Muscle layer of duodenum (tissue), 2 donors: ENCODE measurements at regions not wholly inside any gene's neighbourhood (a gene's known extent, or its start where the extent isn't known, plus 50 kb on each side); places are given as distances from the start of the nearest gene placed in this dataset.

Source experiments
- H3K27ac ChIP-seq: one replicate; pipeline ENCODE4 v1.7.0; 2013; ENCODE audit warnings: mild to moderate bottlenecking, low read length
- H3K27me3 ChIP-seq: one replicate; pipeline ENCODE4 v1.7.0; 2013; ENCODE audit warnings: low read depth, mild to moderate bottlenecking, control low read depth, low read length
- H3K36me3 ChIP-seq, 2 donors: one replicate each; pipeline ENCODE4 v1.7.0; 2013; ENCODE audit warnings: low read length in 2 of 2, control low read depth in 1 of 2, mild to moderate bottlenecking in 1 of 2; ENCODE audit not compliant: insufficient read depth in 2 of 2, control insufficient read depth in 1 of 2
- H3K4me1 ChIP-seq, 2 donors: one replicate each; pipeline ENCODE4 v1.7.0; 2013; ENCODE audit warnings: low read length in 2 of 2, mild to moderate bottlenecking in 2 of 2, control low read depth in 1 of 2, moderate library complexity in 1 of 2; ENCODE audit not compliant: insufficient read depth in 2 of 2, control insufficient read depth in 1 of 2
- H3K4me3 ChIP-seq, 2 donors: one replicate each; pipeline ENCODE4 v1.7.0; 2013; ENCODE audit warnings: low read length in 2 of 2, low read depth in 1 of 2, mild to moderate bottlenecking in 1 of 2
- H3K9me3 ChIP-seq, 2 donors: one replicate each; pipeline ENCODE4 v1.7.0; 2013; ENCODE audit warnings: low read length in 2 of 2, control low read depth in 1 of 2, mild to moderate bottlenecking in 1 of 2; ENCODE audit not compliant: control insufficient read depth in 1 of 2
- donor health status: healthy.

DNA sequence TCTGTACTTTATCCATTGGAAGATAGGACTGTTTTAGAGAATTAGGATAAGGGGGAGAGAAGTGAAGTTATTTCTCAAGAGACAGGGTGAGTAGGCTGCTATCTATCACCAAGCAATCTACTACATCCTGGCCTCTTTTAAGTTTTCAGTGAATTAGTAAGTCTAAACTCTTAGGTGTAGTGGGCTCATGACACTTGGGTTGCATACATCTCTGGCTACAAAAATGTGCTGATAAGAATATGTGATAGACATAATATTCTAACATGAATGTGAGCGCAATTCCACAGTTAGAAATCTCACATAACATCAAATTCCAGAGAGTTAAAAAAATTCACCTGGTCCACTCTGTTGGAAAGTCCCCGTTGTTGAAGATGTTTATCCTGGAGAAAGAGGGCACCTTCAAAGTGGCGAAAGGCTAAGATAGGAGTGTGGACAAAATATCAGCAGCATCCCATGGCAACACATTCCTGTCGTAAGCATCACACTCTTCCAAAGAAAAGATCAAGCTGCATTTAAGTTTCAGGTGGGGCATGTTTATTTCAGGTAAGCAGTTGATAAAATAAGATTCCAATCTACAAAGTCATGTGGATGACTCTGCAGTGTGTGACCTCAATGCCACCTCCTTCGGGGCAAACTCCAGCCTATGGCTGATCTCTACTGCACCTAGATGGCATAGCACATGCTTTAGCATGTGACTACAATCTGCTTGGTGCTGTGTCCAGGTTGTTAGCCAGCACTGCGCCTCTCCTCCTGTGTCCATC is 111.7 kb upstream of the NEDD9 start:
- Histone ChIP-seq H3K27me3 (no peaks in the 10 kb centered on the region), H3K27ac (no peak overlapping the region), H3K9me3 (peaks cover 0 to 3% of the 10 kb centered on the region in 2 donors), H3K4me3 (no peak overlapping the region), H3K36me3 (no peaks in the 10 kb centered on the region), H3K4me1 (no peaks in the 10 kb centered on the region)

DNA sequence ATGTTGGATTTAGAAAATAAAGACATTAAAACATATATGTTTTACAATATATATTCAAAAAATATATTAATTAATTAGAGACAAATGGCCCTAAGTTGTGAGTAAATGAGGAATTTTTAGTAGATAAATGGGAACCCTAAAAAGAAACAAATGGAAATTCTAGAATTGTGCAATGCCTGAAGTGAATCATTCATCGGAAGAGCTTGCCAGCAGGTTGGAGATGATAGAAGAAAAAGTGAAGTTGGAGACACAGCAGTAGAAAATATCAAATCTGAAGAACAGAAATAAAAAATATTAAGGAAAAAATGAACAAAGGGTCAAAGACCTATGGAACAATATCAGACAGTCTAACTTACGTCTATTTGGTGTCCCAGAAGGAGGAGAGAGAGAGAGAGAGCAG is 109.4 kb upstream of the NEDD9 start:
- no peak overlapping the region for H3K27ac ChIP-seq
- H3K4me3 ChIP-seq = no peak overlapping the region
- H3K36me3 ChIP-seq = no peaks in the 10 kb centered on the region
- peaks cover 0 to 3% of the 10 kb centered on the region in 2 donors for H3K9me3 ChIP-seq
- no peaks in the 10 kb centered on the region for H3K4me1 ChIP-seq
- H3K27me3 ChIP-seq = no peaks in the 10 kb centered on the region

DNA sequence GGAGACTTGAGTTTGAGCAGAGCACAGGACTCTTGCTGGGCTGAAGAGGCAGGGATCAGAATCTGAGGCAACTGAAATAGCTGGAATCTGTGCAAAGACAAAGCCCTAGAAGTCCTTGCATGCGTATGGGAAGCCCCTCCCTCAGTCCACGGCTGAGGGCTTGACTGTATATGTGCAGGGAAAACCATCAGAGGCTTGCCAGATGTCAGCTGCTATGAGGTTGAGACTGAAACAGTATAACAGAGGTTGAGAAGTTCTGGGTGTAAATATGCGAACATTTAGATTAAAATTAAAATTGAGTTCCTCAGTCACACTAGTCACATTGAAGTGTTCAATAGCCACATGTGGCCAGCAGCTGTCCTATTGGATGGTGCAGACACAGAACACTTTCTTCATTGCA is 108.8 kb upstream of the NEDD9 start:
- H3K9me3 ChIP-seq = peaks cover 0 to 3% of the 10 kb centered on the region in 2 donors
- H3K27me3 ChIP-seq = no peaks in the 10 kb centered on the region
- H3K4me3 ChIP-seq = no peak overlapping the region
- no peaks in the 10 kb centered on the region for H3K36me3 ChIP-seq
- no peaks in the 10 kb centered on the region for H3K4me1 ChIP-seq
- no peak overlapping the region for H3K27ac ChIP-seq

- Histone ChIP-seq H3K36me3 (no peaks in the 10 kb centered on the region), H3K27ac (no peak overlapping the region), H3K27me3 (no peaks in the 10 kb centered on the region), H3K4me1 (no peaks in the 10 kb centered on the region), H3K9me3 (peaks cover 0 to 3% of the 10 kb centered on the region in 2 donors), H3K4me3 (no peak overlapping the region)
These were observed 106.9 kb upstream of the NEDD9 start for GRCh38 chr6:11339380-11339779.

DNA sequence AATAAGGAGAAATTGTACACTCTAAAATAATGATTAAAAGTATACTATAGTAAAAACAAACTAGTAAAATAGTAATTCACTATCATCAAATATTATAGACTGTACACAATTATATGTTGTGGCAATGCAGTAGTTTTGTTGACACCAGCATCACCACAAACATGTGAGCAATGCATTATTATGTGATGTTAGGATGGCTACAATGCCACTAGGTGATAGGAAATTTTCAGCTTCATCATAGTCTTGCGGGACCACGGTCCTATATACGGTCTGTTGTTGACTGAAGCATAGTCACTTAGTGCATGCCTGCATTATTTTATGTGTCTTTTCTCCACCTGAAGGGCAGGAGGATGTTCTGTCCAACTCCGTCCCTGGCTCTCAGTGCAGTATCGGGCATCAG is 104.8 kb upstream of the NEDD9 start:
- H3K27ac ChIP-seq = no peak overlapping the region
- H3K4me1 ChIP-seq = no peaks in the 10 kb centered on the region
- H3K36me3 ChIP-seq = no peaks in the 10 kb centered on the region
- no peaks in the 10 kb centered on the region for H3K27me3 ChIP-seq
- H3K4me3 ChIP-seq = no peak overlapping the region
- H3K9me3 ChIP-seq = peaks cover 0 to 3% of the 10 kb centered on the region in 2 donors

- H3K36me3 ChIP-seq = no peaks in the 10 kb centered on the region
- H3K27ac ChIP-seq = no peak overlapping the region
- H3K4me1 ChIP-seq = no peaks in the 10 kb centered on the region
- H3K9me3 ChIP-seq = no peaks in the 10 kb centered on the region
- no peak overlapping the region for H3K4me3 ChIP-seq
- no peaks in the 10 kb centered on the region for H3K27me3 ChIP-seq
These were observed 103.4 kb upstream of the NEDD9 start for GRCh38 chr6:11335826-11336225.

GRCh38 chr6:11333132-11333849 is 100.8 kb upstream of the NEDD9 start:
- Histone ChIP-seq H3K4me3 (no peak overlapping the region), H3K36me3 (no peaks in the 10 kb centered on the region), H3K27me3 (no peaks in the 10 kb centered on the region), H3K9me3 (no peaks in the 10 kb centered on the region), H3K27ac (no peak overlapping the region), H3K4me1 (no peaks in the 10 kb centered on the region)

- Histone ChIP-seq H3K4me1 (no peaks in the 10 kb centered on the region), H3K36me3 (no peaks in the 10 kb centered on the region), H3K4me3 (no peak overlapping the region), H3K27me3 (no peaks in the 10 kb centered on the region), H3K27ac (no peak overlapping the region), H3K9me3 (no peaks in the 10 kb centered on the region)
These were observed 100.0 kb upstream of the NEDD9 start for GRCh38 chr6:11332463-11332862.

DNA sequence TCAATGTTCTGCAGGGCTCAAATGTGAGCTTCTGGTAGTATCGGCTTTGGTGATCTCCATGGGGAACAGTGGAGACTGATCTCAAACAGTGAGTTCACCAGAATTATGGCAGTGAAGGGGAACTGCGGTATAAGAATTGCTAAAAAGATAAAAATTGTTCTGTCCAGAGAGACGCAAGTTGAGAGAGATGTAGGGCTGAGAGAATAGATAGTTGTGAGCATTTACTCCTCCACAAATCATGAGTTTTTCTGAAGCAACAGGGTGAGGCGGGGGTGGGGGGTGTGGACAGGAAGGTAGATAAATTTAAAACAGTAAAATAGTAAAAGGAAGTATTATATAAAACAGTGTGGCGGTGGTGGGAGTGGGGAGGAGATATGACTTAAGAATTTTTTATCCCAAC is 98.6 kb upstream of the NEDD9 start:
- no peak overlapping the region for H3K4me3 ChIP-seq
- H3K9me3 ChIP-seq = no peaks in the 10 kb centered on the region
- no peaks in the 10 kb centered on the region for H3K27me3 ChIP-seq
- H3K36me3 ChIP-seq = no peaks in the 10 kb centered on the region
- H3K27ac ChIP-seq = peak overlapping the region; percentile 25
- H3K4me1 ChIP-seq = no peaks in the 10 kb centered on the region

DNA sequence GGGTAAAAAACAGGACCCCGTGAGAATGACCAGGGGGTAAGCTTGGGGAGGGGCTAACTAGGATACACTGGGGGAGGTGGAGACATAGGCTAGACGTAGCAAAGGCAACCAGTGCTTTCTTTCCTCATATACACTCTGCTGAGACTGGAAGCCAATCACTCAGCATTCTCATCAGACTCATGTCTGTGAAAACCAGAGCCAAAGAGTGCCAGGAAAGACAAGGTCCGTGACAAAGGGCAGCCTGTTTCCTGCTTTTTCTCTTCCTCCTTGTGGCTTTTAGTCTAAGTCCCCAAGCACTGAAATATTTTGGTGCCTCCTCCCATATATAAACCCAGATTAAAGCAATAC is 97.9 kb upstream of the NEDD9 start:
- H3K36me3 ChIP-seq = no peaks in the 10 kb centered on the region
- H3K27me3 ChIP-seq = no peaks in the 10 kb centered on the region
- H3K9me3 ChIP-seq = no peaks in the 10 kb centered on the region
- H3K4me3 ChIP-seq = no peak overlapping the region
- H3K4me1 ChIP-seq = no peaks in the 10 kb centered on the region
- H3K27ac ChIP-seq = no peak overlapping the region

DNA sequence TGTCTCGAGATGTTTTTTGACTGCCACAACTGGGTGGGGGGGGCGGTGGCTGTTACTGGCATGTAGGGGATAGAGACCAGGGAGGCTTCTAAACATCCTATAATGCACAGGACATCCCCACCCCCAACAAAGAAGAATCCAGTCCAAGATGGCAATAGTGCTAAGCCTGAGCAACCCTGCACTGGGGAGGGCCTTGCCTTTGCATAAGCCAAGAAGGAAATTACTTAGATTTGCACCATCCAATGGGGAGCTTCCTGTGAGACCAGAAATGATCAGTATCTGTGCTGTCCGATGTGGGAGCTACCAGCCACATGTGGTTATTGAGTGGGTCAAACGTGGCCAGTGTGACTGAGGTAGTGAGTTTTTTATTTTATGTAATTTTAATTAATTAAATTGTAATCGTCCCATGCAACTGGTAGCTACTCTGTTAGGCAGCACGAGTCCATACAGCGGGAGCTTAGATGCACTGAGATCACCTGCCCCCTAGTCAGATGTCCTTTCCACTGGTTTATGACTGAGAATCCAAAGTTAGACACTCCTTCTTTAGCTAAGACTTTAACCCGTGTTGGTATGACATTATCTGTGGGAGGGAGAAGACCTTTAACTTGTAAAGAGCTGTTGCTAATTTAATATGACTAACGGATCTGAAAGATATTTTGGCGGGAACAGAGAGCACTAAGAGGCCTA is 97.4 kb upstream of the NEDD9 start:
- Histone ChIP-seq H3K27me3 (no peaks in the 10 kb centered on the region), H3K27ac (no peak overlapping the region), H3K9me3 (no peaks in the 10 kb centered on the region), H3K36me3 (no peaks in the 10 kb centered on the region), H3K4me1 (no peaks in the 10 kb centered on the region), H3K4me3 (no peak overlapping the region)
